Endothelial cell (in vitro differentiated cells): ENCODE measurements at regions not wholly inside any gene's neighbourhood (a gene's known extent, or its start where the extent isn't known, plus 50 kb on each side); places are given as distances from the start of the nearest gene placed in this dataset.

Experiments used
- DNase-seq: peaks from one replicate; pipeline ENCODE4 v3.0.0; 2021; ENCODE audit warnings: low spot score
- H3K27ac Mint-ChIP-seq: one replicate; pipeline ENCODE4 v1.8.0; 2021; ENCODE audit warnings: mixed read lengths, inconsistent platforms; ENCODE audit not compliant: unreplicated experiment
- H3K27me3 Mint-ChIP-seq: one replicate; pipeline ENCODE4 v1.8.0; 2021; ENCODE audit warnings: mild to moderate bottlenecking, moderate library complexity, mixed read lengths, inconsistent platforms; ENCODE audit not compliant: unreplicated experiment
- H3K36me3 Mint-ChIP-seq: one replicate; pipeline ENCODE4 v1.8.0; 2021; ENCODE audit warnings: mild to moderate bottlenecking, low read depth, mixed read lengths, inconsistent platforms; ENCODE audit not compliant: unreplicated experiment
- H3K4me1 Mint-ChIP-seq: one replicate; pipeline ENCODE4 v1.8.0; 2021; ENCODE audit warnings: mild to moderate bottlenecking, mixed read lengths, inconsistent platforms; ENCODE audit not compliant: unreplicated experiment
- H3K4me3 Mint-ChIP-seq: one replicate; pipeline ENCODE4 v1.8.0; 2021; ENCODE audit warnings: mild to moderate bottlenecking, mixed read lengths, inconsistent platforms; ENCODE audit not compliant: unreplicated experiment
- H3K9me3 Mint-ChIP-seq: one replicate; pipeline ENCODE4 v1.8.0; 2021; ENCODE audit warnings: mixed read lengths, inconsistent platforms; ENCODE audit not compliant: unreplicated experiment
- TF ChIP-seq, protein P1 (sequence below): fragments of 200-600 bp; sonication (generic); IDR thresholded peaks from one replicate; pipeline ENCODE4 v1.5.0; 2021; ENCODE audit warnings: antibody characterized with exemption; ENCODE audit not compliant: unreplicated experiment

DNA sequence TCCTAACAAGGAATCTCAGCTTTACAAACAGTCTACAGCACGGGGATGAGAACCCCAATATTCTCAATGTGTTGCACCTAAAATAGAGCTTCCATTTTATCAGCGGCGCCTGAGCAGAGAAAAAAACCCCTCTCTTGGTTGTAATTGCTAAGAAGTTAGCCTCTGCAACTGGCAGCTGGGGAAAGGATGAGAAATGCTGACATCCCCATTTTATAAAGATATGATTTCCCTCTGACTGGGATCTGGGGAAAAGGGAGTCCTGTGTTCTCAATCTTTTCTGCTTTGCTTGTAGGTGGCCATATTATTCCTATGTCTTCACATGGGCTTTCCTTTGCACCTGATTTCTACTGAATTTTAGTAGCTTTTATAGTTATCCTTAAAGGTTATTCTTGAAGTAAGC lies 981.4 kb upstream of the DDX18 start:
- DNase-seq = no peak
- no peaks in the 10 kb centered on the region for H3K4me1 Mint-ChIP-seq
- no peaks in the 10 kb centered on the region for H3K27me3 Mint-ChIP-seq
- no peaks in the 10 kb centered on the region for H3K36me3 Mint-ChIP-seq
- H3K27ac Mint-ChIP-seq = no peak overlapping the region
- no peak overlapping the region for H3K4me3 Mint-ChIP-seq
- TF ChIP-seq, protein P1, sequence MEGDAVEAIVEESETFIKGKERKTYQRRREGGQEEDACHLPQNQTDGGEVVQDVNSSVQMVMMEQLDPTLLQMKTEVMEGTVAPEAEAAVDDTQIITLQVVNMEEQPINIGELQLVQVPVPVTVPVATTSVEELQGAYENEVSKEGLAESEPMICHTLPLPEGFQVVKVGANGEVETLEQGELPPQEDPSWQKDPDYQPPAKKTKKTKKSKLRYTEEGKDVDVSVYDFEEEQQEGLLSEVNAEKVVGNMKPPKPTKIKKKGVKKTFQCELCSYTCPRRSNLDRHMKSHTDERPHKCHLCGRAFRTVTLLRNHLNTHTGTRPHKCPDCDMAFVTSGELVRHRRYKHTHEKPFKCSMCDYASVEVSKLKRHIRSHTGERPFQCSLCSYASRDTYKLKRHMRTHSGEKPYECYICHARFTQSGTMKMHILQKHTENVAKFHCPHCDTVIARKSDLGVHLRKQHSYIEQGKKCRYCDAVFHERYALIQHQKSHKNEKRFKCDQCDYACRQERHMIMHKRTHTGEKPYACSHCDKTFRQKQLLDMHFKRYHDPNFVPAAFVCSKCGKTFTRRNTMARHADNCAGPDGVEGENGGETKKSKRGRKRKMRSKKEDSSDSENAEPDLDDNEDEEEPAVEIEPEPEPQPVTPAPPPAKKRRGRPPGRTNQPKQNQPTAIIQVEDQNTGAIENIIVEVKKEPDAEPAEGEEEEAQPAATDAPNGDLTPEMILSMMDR = no peak
- no peaks in the 10 kb centered on the region for H3K9me3 Mint-ChIP-seq

DNA sequence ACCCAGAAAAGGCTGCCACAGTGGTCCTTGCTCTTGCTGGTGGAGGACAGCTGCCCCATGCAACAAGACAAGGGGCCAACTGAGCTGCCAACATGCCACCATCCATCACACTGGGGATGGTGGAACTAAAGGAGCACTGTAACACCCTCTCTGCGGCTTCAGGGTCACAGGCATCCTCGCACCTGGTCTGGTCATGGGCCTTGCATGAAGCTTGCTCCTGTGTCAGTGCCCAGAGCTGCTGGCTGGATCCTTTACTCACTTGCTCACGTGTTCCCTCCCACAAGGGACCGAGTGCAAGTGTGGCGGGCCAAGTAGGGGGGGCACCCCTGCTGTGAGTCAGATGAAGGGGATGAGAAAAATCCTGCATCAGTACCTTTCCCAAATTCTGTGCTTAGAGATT lies 972.3 kb upstream of the DDX18 start:
- Mint-ChIP-seq H3K27me3 (no peaks in the 10 kb centered on the region), H3K36me3 (no peaks in the 10 kb centered on the region), H3K4me1 (no peaks in the 10 kb centered on the region), H3K27ac (no peak overlapping the region), H3K9me3 (no peaks in the 10 kb centered on the region), H3K4me3 (no peak overlapping the region)
- no peak for DNase-seq
- TF ChIP-seq, protein P1 = no peak

DNA sequence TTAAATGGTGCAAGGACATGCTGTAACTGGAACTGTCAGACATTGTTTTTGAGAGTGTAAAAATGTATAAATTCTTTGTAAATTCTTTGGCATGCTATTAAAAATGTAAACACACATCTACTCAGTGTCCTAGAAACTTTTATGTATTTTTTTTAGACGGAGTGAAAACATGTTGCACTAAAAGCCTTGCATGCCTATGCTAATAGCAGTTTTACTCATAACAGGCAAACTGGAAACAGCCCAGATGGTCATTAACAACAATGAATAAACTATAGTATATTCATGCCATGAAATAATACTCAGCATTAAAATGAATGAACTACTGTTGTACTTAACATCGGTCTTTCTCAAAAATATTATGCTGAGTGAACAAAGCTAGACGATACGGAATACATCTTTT lies 954.8 kb upstream of the DDX18 start:
- Mint-ChIP-seq H3K27me3 (no peaks in the 10 kb centered on the region), H3K27ac (no peak overlapping the region), H3K4me1 (peaks cover 6% of the 10 kb centered on the region), H3K36me3 (no peaks in the 10 kb centered on the region), H3K4me3 (no peak overlapping the region), H3K9me3 (no peaks in the 10 kb centered on the region)
- TF ChIP-seq, protein P1 = no peak
- no peak for DNase-seq

DNA sequence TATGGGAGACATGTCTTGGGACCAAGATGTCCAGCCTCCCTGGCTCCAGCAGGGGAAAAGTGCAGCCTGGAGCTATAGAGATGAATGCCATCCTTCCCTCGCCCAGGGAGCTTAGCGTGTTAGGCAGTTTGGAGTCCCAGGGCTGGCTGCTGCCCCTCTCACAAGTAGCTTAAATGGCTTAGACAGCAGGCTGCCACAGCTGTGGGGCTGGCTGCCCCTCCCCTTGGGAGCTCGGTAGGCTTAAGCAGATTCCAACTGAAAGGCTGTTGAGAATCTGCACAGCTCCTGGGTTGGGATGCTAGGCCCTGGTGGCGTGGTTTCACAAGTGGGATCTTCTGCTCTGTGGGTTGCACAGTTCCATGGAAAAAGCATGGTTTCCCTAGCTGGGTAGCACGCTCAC lies 940.5 kb upstream of the DDX18 start:
- H3K9me3 Mint-ChIP-seq = no peaks in the 10 kb centered on the region
- no peak overlapping the region for H3K27ac Mint-ChIP-seq
- H3K27me3 Mint-ChIP-seq = peaks cover 1% of the 10 kb centered on the region
- H3K36me3 Mint-ChIP-seq = no peaks in the 10 kb centered on the region
- DNase-seq = no peak
- TF ChIP-seq, protein P1 = no peak
- H3K4me3 Mint-ChIP-seq = no peak overlapping the region
- H3K4me1 Mint-ChIP-seq = peaks cover 8% of the 10 kb centered on the region

DNA sequence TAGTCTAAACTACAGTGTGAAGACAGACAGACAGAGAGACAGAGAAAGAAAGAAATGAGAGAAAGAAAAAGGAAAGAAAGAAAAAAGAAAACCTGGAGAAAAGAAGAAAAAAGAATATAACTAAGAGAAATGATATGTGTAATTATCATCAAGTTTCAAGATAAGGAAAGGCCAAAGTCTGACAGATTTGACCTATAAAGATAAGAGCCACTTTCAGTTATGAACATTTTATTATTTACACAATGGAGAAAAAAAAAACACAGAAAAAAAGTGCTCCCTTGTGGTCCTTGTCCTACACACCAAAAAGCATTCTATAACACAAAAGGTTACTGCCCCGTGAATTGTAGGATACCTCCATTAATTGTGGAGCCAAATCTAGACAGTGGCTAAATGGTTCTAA lies 937.2 kb upstream of the DDX18 start:
- no peak overlapping the region for H3K27ac Mint-ChIP-seq
- peaks cover 3% of the 10 kb centered on the region for H3K9me3 Mint-ChIP-seq
- TF ChIP-seq, protein P1 = no peak
- no peak overlapping the region for H3K4me3 Mint-ChIP-seq
- H3K36me3 Mint-ChIP-seq = no peaks in the 10 kb centered on the region
- no peak for DNase-seq
- H3K27me3 Mint-ChIP-seq = no peaks in the 10 kb centered on the region
- H3K4me1 Mint-ChIP-seq = no peaks in the 10 kb centered on the region
